ENCODE measurements at regions not wholly inside any gene's neighbourhood (a gene's known extent, or its start where the extent isn't known, plus 50 kb on each side); places are given as distances from the start of the nearest gene placed in this dataset.

- intact Hi-C loops (cut with micrococcal nuclease), result no loop called here
- DNase-seq, result no peak
- POLR2A ChIA-PET, result no interaction called here
- no peak overlapping the region for H3K4me3 Mint-ChIP-seq
- H3K27ac Mint-ChIP-seq, result no peak overlapping the region
- H3K36me3 Mint-ChIP-seq, result no peaks in the 10 kb centered on the region
- CTCF ChIA-PET, result no interaction called here
- H3K9me3 Mint-ChIP-seq, result peaks cover 4% of the 10 kb centered on the region
- peaks cover 5% of the 10 kb centered on the region for H3K27me3 Mint-ChIP-seq
- peaks cover 9% of the 10 kb centered on the region for H3K4me1 Mint-ChIP-seq (ENCODE audit: low read depth)
Observed at GRCh38 chr20:57055345-57055744, 211.1 kb downstream of the BMP7 start.

- no peak overlapping the region for H3K4me3 Mint-ChIP-seq
- intact Hi-C loops (cut with micrococcal nuclease), result no loop called here
- H3K27me3 Mint-ChIP-seq, result peaks cover 16% of the 10 kb centered on the region
- no peaks in the 10 kb centered on the region for H3K36me3 Mint-ChIP-seq
- peaks cover 12% of the 10 kb centered on the region for H3K4me1 Mint-ChIP-seq (ENCODE audit: low read depth)
- no peak for DNase-seq
- ChIA-PET CTCF (no interaction called here), POLR2A (no interaction called here)
- no peak overlapping the region for H3K27ac Mint-ChIP-seq
- peaks cover 4% of the 10 kb centered on the region for H3K9me3 Mint-ChIP-seq
Observed at GRCh38 chr20:57056651-57057050, 209.8 kb downstream of the BMP7 start.

- intact Hi-C loops (cut with micrococcal nuclease), result no loop called here
- Mint-ChIP-seq H3K4me3 (no peak overlapping the region), H3K4me1 (ENCODE audit: low read depth) (peaks cover 12% of the 10 kb centered on the region), H3K27ac (no peak overlapping the region), H3K9me3 (no peaks in the 10 kb centered on the region), H3K27me3 (peaks cover 26% of the 10 kb centered on the region), H3K36me3 (no peaks in the 10 kb centered on the region)
- POLR2A ChIA-PET, result no interaction called here
- CTCF ChIA-PET, result no interaction called here
- no peak for DNase-seq
Observed at GRCh38 chr20:57059055-57059596, 207.3 kb downstream of the BMP7 start.

- H3K9me3 Mint-ChIP-seq, result no peaks in the 10 kb centered on the region
Observed at GRCh38 chr20:57060407-57061050, 205.9 kb downstream of the BMP7 start.

GRCh38 chr20:57061051-57061900, 205.2 kb downstream of the BMP7 start:
- DNase-seq, result no peak
- no peaks in the 10 kb centered on the region for H3K9me3 Mint-ChIP-seq
- CTCF ChIA-PET, result no interaction called here
- H3K4me1 Mint-ChIP-seq (ENCODE audit: low read depth), result peaks cover 12% of the 10 kb centered on the region
- intact Hi-C loops (cut with micrococcal nuclease), result loop anchor here (10.0 kb wide), 1 partner anchor 506 kb away; no protein-coding TSS in a partner anchor
- POLR2A ChIA-PET, result interaction anchor here (0.6 kb wide), 1 partner anchor 500 kb away, joined by 4 read pairs; no protein-coding TSS in a partner anchor
- no peak overlapping the region for H3K4me3 Mint-ChIP-seq
- no peak overlapping the region for H3K27ac Mint-ChIP-seq
- no peaks in the 10 kb centered on the region for H3K36me3 Mint-ChIP-seq
- H3K27me3 Mint-ChIP-seq, result peaks cover 33% of the 10 kb centered on the region

More at GRCh38 chr20:57060407-57061050, 205.9 kb downstream of the BMP7 start:
- intact Hi-C loops (cut with micrococcal nuclease), result loop anchor here (10.0 kb wide), 1 partner anchor 506 kb away; no protein-coding TSS in a partner anchor
- CTCF ChIA-PET, result interaction anchor here (0.7 kb wide), 1 partner anchor 510 kb away, joined by 3 read pairs; no protein-coding TSS in a partner anchor
- POLR2A ChIA-PET, result interaction anchor here (0.6 kb wide), 1 partner anchor 499 kb away, joined by 4 read pairs; no protein-coding TSS in a partner anchor
- Mint-ChIP-seq H3K36me3 (no peaks in the 10 kb centered on the region), H3K27me3 (peaks cover 30% of the 10 kb centered on the region), H3K4me1 (ENCODE audit: low read depth) (peaks cover 12% of the 10 kb centered on the region), H3K4me3 (no peak overlapping the region), H3K27ac (no peak overlapping the region)
- no peak for DNase-seq

GRCh38 chr20:57062241-57062640, 204.2 kb downstream of the BMP7 start:
- CTCF ChIA-PET, result no interaction called here
- Mint-ChIP-seq H3K36me3 (no peaks in the 10 kb centered on the region), H3K4me3 (no peak overlapping the region), H3K4me1 (ENCODE audit: low read depth) (peaks cover 12% of the 10 kb centered on the region), H3K9me3 (no peaks in the 10 kb centered on the region), H3K27ac (no peak overlapping the region), H3K27me3 (peaks cover 35% of the 10 kb centered on the region)
- DNase-seq, result no peak
- POLR2A ChIA-PET, result no interaction called here
- intact Hi-C loops (cut with micrococcal nuclease), result loop anchor here (10.0 kb wide), 1 partner anchor 507 kb away; no protein-coding TSS in a partner anchor

- ChIA-PET POLR2A (no interaction called here), CTCF (no interaction called here)
- Mint-ChIP-seq H3K27me3 (peaks cover 35% of the 10 kb centered on the region), H3K9me3 (no peaks in the 10 kb centered on the region), H3K36me3 (no peaks in the 10 kb centered on the region), H3K27ac (no peak overlapping the region), H3K4me1 (ENCODE audit: low read depth) (peaks cover 12% of the 10 kb centered on the region), H3K4me3 (no peak overlapping the region)
- intact Hi-C loops (cut with micrococcal nuclease), result loop anchor here (10.0 kb wide), 1 partner anchor 508 kb away; no protein-coding TSS in a partner anchor
- no peak for DNase-seq
Observed at GRCh38 chr20:57062696-57063270, 203.7 kb downstream of the BMP7 start.

- Mint-ChIP-seq H3K4me3 (no peak overlapping the region), H3K36me3 (no peaks in the 10 kb centered on the region)
- intact Hi-C loops (cut with micrococcal nuclease), result loop anchor here (10.0 kb wide), 1 partner anchor 510 kb away; no protein-coding TSS in a partner anchor
Observed at GRCh38 chr20:57064836-57065235, 201.6 kb downstream of the BMP7 start.

GRCh38 chr20:57065646-57066045, 200.8 kb downstream of the BMP7 start:
- H3K4me1 Mint-ChIP-seq (ENCODE audit: low read depth), result peaks cover under 1% of the 10 kb centered on the region
- no peak overlapping the region for H3K27ac Mint-ChIP-seq
- ChIA-PET CTCF (no interaction called here), POLR2A (no interaction called here)
- no peak for DNase-seq
- no peaks in the 10 kb centered on the region for H3K9me3 Mint-ChIP-seq
- intact Hi-C loops (cut with micrococcal nuclease), result loop anchor here (10.0 kb wide), 1 partner anchor 511 kb away; no protein-coding TSS in a partner anchor
- H3K27me3 Mint-ChIP-seq, result peaks cover 38% of the 10 kb centered on the region
- H3K4me3 Mint-ChIP-seq, result no peak overlapping the region
- no peaks in the 10 kb centered on the region for H3K36me3 Mint-ChIP-seq

More at GRCh38 chr20:57064836-57065235, 201.6 kb downstream of the BMP7 start:
- CTCF ChIA-PET, result no interaction called here
- H3K9me3 Mint-ChIP-seq, result no peaks in the 10 kb centered on the region
- no peak overlapping the region for H3K27ac Mint-ChIP-seq
- peaks cover 3% of the 10 kb centered on the region for H3K4me1 Mint-ChIP-seq (ENCODE audit: low read depth)
- no peak for DNase-seq
- peaks cover 37% of the 10 kb centered on the region for H3K27me3 Mint-ChIP-seq
- POLR2A ChIA-PET, result no interaction called here

GRCh38 chr20:57066126-57066900, 200.1 kb downstream of the BMP7 start:
- Mint-ChIP-seq H3K36me3 (no peaks in the 10 kb centered on the region), H3K27ac (no peak overlapping the region), H3K4me3 (no peak overlapping the region), H3K9me3 (no peaks in the 10 kb centered on the region), H3K4me1 (ENCODE audit: low read depth) (peaks cover 2% of the 10 kb centered on the region), H3K27me3 (peaks cover 40% of the 10 kb centered on the region)
- ChIA-PET POLR2A (no interaction called here), CTCF (no interaction called here)
- intact Hi-C loops (cut with micrococcal nuclease), result loop anchor here (10.0 kb wide), 1 partner anchor 512 kb away; no protein-coding TSS in a partner anchor
- no peak for DNase-seq

- Mint-ChIP-seq H3K36me3 (no peaks in the 10 kb centered on the region), H3K27ac (no peak overlapping the region), H3K9me3 (no peaks in the 10 kb centered on the region), H3K27me3 (peaks cover 34% of the 10 kb centered on the region), H3K4me1 (ENCODE audit: low read depth) (peaks cover 3% of the 10 kb centered on the region), H3K4me3 (no peak overlapping the region)
- no peak for DNase-seq
- POLR2A ChIA-PET, result no interaction called here
- intact Hi-C loops (cut with micrococcal nuclease), result loop anchor here (10.0 kb wide), 1 partner anchor 515 kb away; no protein-coding TSS in a partner anchor
- CTCF ChIA-PET, result interaction anchor here (0.6 kb wide), 1 partner anchor 795 kb away, joined by 3 read pairs; no protein-coding TSS in a partner anchor
Observed at GRCh38 chr20:57069442-57069841, 197.0 kb downstream of the BMP7 start.

All from activated CD4-positive, alpha-beta memory T cell treated with anti-CD3 and anti-CD28 coated beads for 36 hours (primary cell).